HG03442 (cell line): ENCODE measurements at regions not wholly inside any gene's neighbourhood (a gene's known extent, or its start where the extent isn't known, plus 50 kb on each side); places are given as distances from the start of the nearest gene placed in this dataset.
"Not testable (repeated sequence)": the region's sequence is repeated elsewhere in the genome, so short reads cannot be mapped to it uniquely, and the experiment has no call there.

Source experiments
- ATAC-seq: cut with Tn5 transposase; IDR thresholded peaks from one replicate; pipeline ENCODE4 v1.9.1; 2021; ENCODE audit warnings: mild to moderate bottlenecking, moderate library complexity; ENCODE audit not compliant: unreplicated experiment

GRCh38 chr10:28985137-28985885 is 303.6 kb upstream of the LYZL1 start:
- no peak for ATAC-seq

GRCh38 chr10:28986117-28986792 is 302.6 kb upstream of the LYZL1 start:
- no peak for ATAC-seq

- ATAC-seq, result no peak
These were observed 302.0 kb upstream of the LYZL1 start for GRCh38 chr10:28986856-28987255.

- ATAC-seq, result no peak
These were observed 301.1 kb upstream of the LYZL1 start for GRCh38 chr10:28987555-28988320.

- ATAC-seq, result no peak
These were observed 299.9 kb upstream of the LYZL1 start for GRCh38 chr10:28988980-28989379.

- no peak for ATAC-seq
These were observed 297.3 kb upstream of the LYZL1 start for GRCh38 chr10:28991333-28992270.

GRCh38 chr10:28993056-28993455 is 295.8 kb upstream of the LYZL1 start:
- no peak for ATAC-seq

GRCh38 chr10:28993861-28994260 is 295.0 kb upstream of the LYZL1 start:
- ATAC-seq, result no peak

- ATAC-seq, result not testable (repeated sequence)
These were observed 294.1 kb upstream of the LYZL1 start for GRCh38 chr10:28994802-28995201.

- ATAC-seq, result no peak
These were observed 293.4 kb upstream of the LYZL1 start for GRCh38 chr10:28995497-28995896.

- no peak for ATAC-seq
These were observed 292.5 kb upstream of the LYZL1 start for GRCh38 chr10:28996345-28996744.

GRCh38 chr10:28996947-28997551 is 291.8 kb upstream of the LYZL1 start:
- ATAC-seq, result no peak

- ATAC-seq, result no peak
These were observed 291.1 kb upstream of the LYZL1 start for GRCh38 chr10:28997734-28998133.

- ATAC-seq, result no peak
These were observed 287.1 kb upstream of the LYZL1 start for GRCh38 chr10:29001801-29002200.

GRCh38 chr10:29003014-29003413 is 285.9 kb upstream of the LYZL1 start:
- ATAC-seq, result not testable (repeated sequence)

GRCh38 chr10:29005988-29006387 is 282.9 kb upstream of the LYZL1 start:
- no peak for ATAC-seq

- no peak for ATAC-seq
These were observed 281.5 kb upstream of the LYZL1 start for GRCh38 chr10:29007370-29007747.

- no peak for ATAC-seq
These were observed 280.9 kb upstream of the LYZL1 start for GRCh38 chr10:29007748-29008610.

- ATAC-seq, result no peak
These were observed 279.4 kb upstream of the LYZL1 start for GRCh38 chr10:29009464-29009863.
